ENCODE measurements at regions not wholly inside any gene's neighbourhood (a gene's known extent, or its start where the extent isn't known, plus 50 kb on each side); places are given as distances from the start of the nearest gene placed in this dataset.

DNA sequence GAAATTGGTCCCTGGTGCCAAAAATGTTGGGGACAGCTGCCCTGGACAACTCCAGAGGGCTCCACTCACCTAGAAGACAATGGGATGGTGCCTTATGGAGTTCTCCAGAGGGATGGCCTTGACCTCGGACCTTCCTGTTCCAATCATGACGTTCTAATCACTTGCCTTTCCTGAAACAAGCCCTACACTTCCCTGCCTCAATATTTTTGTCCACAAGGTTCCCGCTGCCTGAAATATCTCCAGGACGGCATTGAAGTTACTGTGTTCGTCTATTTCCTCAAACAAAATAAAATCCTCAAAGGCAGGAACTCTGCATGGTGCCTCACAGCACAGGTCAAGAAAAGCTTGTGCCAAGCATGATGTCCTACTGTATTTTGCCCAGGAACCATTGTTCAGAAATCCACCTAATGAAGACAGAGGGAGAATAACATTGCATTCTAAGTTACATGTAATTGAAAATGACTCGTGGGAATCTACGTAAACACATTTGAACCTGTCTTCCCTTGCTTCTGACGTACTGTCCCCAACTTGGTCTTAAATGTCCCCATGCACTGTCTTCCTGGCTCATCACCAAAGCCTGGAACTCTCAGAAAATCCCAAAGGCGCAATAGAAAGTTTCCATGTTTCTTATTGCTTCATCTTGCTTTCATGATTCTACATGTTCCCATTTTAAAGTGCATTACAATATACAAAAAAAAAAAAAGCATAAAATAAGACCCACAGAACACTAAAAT lies 342.3 kb upstream of the NRP1 start:
- no peak for TF ChIP-seq CTCF (IDR thresholded peaks at IDR 0.05)
- TF ChIP-seq POLR2A (IDR thresholded peaks at IDR 0.05): no peak
